Endothelial cell (in vitro differentiated cells): ENCODE measurements at regions not wholly inside any gene's neighbourhood (a gene's known extent, or its start where the extent isn't known, plus 50 kb on each side); places are given as distances from the start of the nearest gene placed in this dataset.

Experiments
- DNase-seq: peaks from one replicate; pipeline ENCODE4 v3.0.0; 2021; ENCODE audit warnings: low spot score
- H3K27ac Mint-ChIP-seq: one replicate; pipeline ENCODE4 v1.8.0; 2021; ENCODE audit warnings: mixed read lengths, inconsistent platforms; ENCODE audit not compliant: unreplicated experiment
- H3K27me3 Mint-ChIP-seq: one replicate; pipeline ENCODE4 v1.8.0; 2021; ENCODE audit warnings: mild to moderate bottlenecking, moderate library complexity, mixed read lengths, inconsistent platforms; ENCODE audit not compliant: unreplicated experiment
- H3K36me3 Mint-ChIP-seq: one replicate; pipeline ENCODE4 v1.8.0; 2021; ENCODE audit warnings: mild to moderate bottlenecking, low read depth, mixed read lengths, inconsistent platforms; ENCODE audit not compliant: unreplicated experiment
- H3K4me1 Mint-ChIP-seq: one replicate; pipeline ENCODE4 v1.8.0; 2021; ENCODE audit warnings: mild to moderate bottlenecking, mixed read lengths, inconsistent platforms; ENCODE audit not compliant: unreplicated experiment
- H3K4me3 Mint-ChIP-seq: one replicate; pipeline ENCODE4 v1.8.0; 2021; ENCODE audit warnings: mild to moderate bottlenecking, mixed read lengths, inconsistent platforms; ENCODE audit not compliant: unreplicated experiment
- H3K9me3 Mint-ChIP-seq: one replicate; pipeline ENCODE4 v1.8.0; 2021; ENCODE audit warnings: mixed read lengths, inconsistent platforms; ENCODE audit not compliant: unreplicated experiment
- CTCF ChIP-seq: fragments of 200-600 bp; sonication (generic); IDR thresholded peaks from one replicate; pipeline ENCODE4 v1.5.0; 2021; ENCODE audit warnings: antibody characterized with exemption; ENCODE audit not compliant: unreplicated experiment

GRCh38 chr5:167392240-167392639 lies 899.2 kb upstream of the WWC1 start:
- Mint-ChIP-seq H3K9me3 (no peaks in the 10 kb centered on the region), H3K4me3 (no peak overlapping the region), H3K4me1 (no peaks in the 10 kb centered on the region), H3K27ac (no peak overlapping the region), H3K36me3 (no peaks in the 10 kb centered on the region), H3K27me3 (no peaks in the 10 kb centered on the region)
- TF ChIP-seq CTCF: no peak
- no peak for DNase-seq

- Mint-ChIP-seq H3K9me3 (no peaks in the 10 kb centered on the region), H3K36me3 (no peaks in the 10 kb centered on the region), H3K4me3 (no peak overlapping the region), H3K4me1 (no peaks in the 10 kb centered on the region), H3K27me3 (no peaks in the 10 kb centered on the region), H3K27ac (no peak overlapping the region)
- TF ChIP-seq CTCF: no peak
- no peak for DNase-seq
Observed at GRCh38 chr5:167393358-167393757, 898.1 kb upstream of the WWC1 start.

GRCh38 chr5:167402671-167403070 lies 888.8 kb upstream of the WWC1 start:
- no peaks in the 10 kb centered on the region for H3K27me3 Mint-ChIP-seq
- no peaks in the 10 kb centered on the region for H3K36me3 Mint-ChIP-seq
- no peaks in the 10 kb centered on the region for H3K4me1 Mint-ChIP-seq
- H3K27ac Mint-ChIP-seq: no peak overlapping the region
- no peaks in the 10 kb centered on the region for H3K9me3 Mint-ChIP-seq
- DNase-seq: no peak
- no peak for TF ChIP-seq CTCF
- no peak overlapping the region for H3K4me3 Mint-ChIP-seq

GRCh38 chr5:167406513-167406912 lies 884.9 kb upstream of the WWC1 start:
- DNase-seq: no peak
- Mint-ChIP-seq H3K27ac (no peak overlapping the region), H3K36me3 (no peaks in the 10 kb centered on the region), H3K9me3 (no peaks in the 10 kb centered on the region), H3K4me1 (no peaks in the 10 kb centered on the region), H3K27me3 (no peaks in the 10 kb centered on the region), H3K4me3 (no peak overlapping the region)
- no peak for TF ChIP-seq CTCF

- Mint-ChIP-seq H3K27ac (no peak overlapping the region), H3K27me3 (no peaks in the 10 kb centered on the region), H3K36me3 (no peaks in the 10 kb centered on the region), H3K4me3 (no peak overlapping the region), H3K9me3 (no peaks in the 10 kb centered on the region), H3K4me1 (no peaks in the 10 kb centered on the region)
- TF ChIP-seq CTCF: no peak
- DNase-seq: no peak
Observed at GRCh38 chr5:167412556-167412955, 878.9 kb upstream of the WWC1 start.
